Activated CD8-positive, alpha-beta memory T cell treated with anti-CD3 and anti-CD28 coated beads for 24 hours (primary cell): ENCODE measurements at regions not wholly inside any gene's neighbourhood (a gene's known extent, or its start where the extent isn't known, plus 50 kb on each side); places are given as distances from the start of the nearest gene placed in this dataset.

Source experiments
- DNase-seq: peaks from one replicate; pipeline ENCODE4 v3.0.0-alpha.2; 2020

GRCh38 chr1:83011265-83011664 lies 987.7 kb downstream of the TTLL7 start:
- DNase-seq = no peak

GRCh38 chr1:83006271-83006670 lies 992.7 kb downstream of the TTLL7 start:
- DNase-seq = no peak

DNA sequence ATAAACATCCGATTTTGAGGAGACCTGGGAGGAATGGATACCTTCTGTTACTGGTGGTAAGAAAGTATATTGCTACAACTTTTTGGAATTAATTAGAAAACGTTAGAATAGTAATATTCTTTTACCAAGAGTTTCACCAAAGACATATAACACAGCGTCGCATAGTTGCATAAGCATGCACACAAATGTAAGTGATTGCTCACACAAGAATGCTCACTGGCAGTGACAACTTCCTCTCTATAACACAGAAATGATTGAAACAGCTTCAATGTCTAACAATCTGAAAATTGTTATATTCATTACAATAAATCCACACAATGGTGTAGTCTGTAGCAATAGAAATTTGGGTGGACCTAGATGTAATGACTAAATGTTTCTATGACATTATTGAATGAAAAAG lies 998.6 kb downstream of the TTLL7 start:
- DNase-seq = no peak

DNA sequence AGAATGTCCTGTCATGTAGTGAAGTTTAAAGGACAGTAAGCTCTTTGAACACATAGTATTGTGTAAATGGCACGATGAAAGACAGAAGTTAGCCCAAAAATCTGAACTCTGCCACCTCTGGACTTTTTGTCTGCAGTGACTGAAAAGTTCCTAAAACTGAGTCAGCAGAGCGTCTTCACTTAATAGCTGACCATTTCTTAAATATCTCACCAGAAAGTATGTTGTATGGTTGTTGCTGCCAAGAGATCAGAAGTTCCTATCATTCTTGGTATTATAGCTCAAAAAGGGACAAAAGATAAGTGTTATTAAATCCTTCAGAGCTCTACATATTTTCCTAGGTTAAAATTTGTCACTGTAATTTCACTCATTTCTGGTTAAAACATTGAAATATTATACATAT lies 1003.0 kb downstream of the TTLL7 start:
- no peak for DNase-seq

DNA sequence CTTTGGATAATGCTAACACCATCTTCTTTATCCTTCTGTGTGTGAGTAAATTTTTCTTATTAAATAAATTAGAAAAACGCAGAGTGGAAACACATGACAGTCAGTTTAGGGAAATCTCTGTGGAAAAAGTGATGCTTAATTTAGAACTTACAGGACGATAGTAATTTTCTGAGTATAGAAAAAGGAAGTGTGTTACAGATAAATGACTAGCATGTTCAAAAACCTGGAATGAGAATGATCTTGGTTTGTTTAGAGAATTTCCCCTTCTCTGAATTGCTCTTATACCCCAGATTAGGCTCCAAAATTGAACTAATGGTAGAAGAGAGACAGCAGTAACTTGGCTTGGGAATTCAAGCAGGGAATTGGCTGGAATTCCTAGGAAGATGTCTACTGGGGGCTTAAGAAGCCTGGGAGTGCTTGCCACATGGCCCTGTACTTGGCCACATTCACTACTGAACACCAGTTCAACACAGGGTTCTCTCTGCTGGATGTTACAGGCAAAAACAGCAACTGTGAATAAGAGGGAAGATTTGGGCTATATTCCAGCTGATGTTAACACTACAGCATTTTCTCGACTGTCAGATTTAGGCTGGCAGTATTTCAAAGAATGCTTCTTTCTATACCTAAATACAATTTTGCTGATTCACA lies 1004.2 kb downstream of the TTLL7 start:
- no peak for DNase-seq

DNA sequence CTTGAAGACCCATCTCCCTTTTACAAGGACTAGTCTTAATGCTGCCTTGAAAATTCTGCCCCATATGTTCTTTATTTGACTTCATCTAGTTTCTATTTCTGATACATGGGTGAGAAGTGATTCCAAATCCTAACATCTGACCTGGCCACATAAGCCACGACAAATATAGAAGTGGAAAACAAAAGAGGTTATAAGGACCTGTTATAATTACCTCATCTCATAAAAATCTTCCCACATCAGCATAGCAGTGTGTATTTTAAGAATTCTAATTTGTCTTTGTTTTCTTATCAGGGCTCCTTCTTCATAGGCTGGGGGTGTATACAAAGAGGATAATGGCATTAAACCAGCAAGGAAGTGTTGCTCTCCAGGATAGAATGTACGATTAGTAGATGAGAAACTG lies 1007.4 kb downstream of the TTLL7 start:
- no peak for DNase-seq

- no peak for DNase-seq
Measured at GRCh38 chr1:82979593-82980236, 1019.2 kb downstream of the TTLL7 start.

GRCh38 chr1:82978461-82979324 lies 1020.2 kb downstream of the TTLL7 start:
- DNase-seq = no peak

GRCh38 chr1:82972841-82973553 lies 1025.9 kb downstream of the TTLL7 start:
- no peak for DNase-seq

DNA sequence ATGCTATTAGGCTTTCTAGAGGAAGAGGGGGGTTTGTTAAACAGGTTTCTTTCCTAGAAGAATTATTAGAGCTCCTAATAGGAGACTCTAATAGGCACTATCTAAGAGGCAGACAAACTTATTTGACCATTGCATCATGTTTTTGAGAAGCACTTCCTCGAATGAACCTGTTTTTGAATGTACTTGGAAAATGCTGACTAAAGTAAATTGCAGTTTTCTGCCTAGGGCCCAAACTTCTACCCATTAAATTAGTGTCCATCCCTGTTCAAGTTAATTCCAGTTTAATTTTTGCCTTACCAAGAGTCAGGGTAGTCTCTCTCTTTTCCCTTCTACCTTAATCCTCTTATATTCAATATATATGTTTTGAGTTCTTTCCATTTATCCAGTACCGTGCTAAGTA lies 1029.6 kb downstream of the TTLL7 start:
- DNase-seq = no peak

GRCh38 chr1:82962658-82963057 lies 1036.3 kb downstream of the TTLL7 start:
- DNase-seq = no peak

GRCh38 chr1:82950606-82951200 lies 1048.2 kb downstream of the TTLL7 start:
- DNase-seq = no peak

DNA sequence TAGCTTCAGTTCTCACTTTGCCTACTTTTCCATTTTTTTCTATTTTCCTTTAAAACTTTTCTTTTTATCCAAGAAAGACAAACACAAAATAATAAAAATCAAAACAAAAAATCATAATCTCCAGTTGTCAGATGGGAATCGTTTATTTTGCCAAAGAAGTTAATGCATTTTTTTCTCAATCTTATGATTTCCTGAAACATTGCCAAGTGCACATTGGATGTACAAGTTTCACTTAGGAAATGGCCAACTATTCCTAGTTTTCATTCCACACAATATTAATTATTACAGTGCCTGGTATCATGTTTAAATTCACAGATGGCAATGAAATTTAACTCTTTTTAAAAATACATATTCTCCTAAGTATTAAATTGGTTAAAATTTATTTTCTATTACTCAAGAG lies 1050.5 kb downstream of the TTLL7 start:
- no peak for DNase-seq

DNA sequence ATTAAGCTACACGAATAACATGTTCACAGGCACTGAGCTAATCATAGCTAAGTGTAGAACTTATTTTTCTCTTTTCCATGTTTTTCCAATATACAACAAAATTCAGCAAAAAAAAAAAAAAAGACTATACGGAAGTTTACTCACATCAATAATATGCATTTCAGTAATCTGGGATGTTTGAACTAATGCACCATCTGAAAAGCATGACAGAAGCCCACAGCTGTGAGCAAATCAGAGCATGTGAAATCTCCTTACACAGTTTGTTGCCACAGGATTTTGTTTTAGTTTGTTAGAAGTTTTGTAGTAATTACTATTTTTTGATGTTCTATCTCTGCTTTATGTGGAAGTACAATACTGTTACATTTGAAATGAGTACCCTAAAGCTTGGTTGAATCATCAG lies 1051.7 kb downstream of the TTLL7 start:
- DNase-seq = no peak

GRCh38 chr1:82946096-82946605 lies 1052.8 kb downstream of the TTLL7 start:
- DNase-seq = no peak

GRCh38 chr1:82944822-82945221 lies 1054.1 kb downstream of the TTLL7 start:
- DNase-seq = no peak

DNA sequence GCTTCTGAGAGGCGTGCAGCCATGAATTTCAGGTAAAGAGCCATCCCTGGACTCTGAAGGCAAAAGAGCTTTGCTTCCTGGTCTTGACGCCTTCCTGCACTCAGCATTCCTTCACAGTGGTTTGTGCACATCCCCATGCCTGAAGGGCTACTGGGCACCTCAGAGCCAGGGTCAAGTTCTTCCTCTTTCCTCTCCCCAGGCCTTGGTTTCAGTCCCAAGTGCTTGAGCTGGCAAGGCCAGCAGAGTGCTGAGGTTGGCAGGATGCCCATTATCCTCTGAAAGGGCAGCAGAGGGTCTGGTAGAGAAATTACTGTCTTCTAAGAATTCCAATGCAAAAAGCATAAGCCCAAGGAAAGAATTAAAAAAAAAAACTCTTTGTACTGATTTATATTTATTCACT lies 1064.9 kb downstream of the TTLL7 start:
- no peak for DNase-seq

DNA sequence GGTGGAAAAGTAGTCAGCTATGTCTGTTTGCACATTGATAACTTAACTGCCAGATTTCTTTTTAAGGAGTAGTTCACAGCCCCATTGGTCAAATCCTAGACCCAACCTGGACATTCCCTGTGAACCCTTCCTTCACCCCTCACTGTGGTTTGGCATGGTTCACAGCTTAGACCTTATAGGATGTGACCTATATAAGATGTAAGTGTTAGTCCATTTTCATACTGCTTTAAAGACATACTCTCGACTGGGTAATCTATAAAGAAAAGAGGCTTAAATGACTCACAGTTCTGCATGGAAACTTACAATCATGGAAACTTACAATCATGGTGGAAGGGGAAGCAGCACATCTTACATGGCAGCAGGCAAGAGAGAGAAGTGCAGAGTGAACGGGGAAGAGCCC lies 1066.2 kb downstream of the TTLL7 start:
- no peak for DNase-seq

GRCh38 chr1:82932207-82932606 lies 1066.7 kb downstream of the TTLL7 start:
- DNase-seq = no peak

GRCh38 chr1:82931006-82931405 lies 1067.9 kb downstream of the TTLL7 start:
- DNase-seq = no peak

GRCh38 chr1:82927753-82928152 lies 1071.2 kb downstream of the TTLL7 start:
- no peak for DNase-seq

DNA sequence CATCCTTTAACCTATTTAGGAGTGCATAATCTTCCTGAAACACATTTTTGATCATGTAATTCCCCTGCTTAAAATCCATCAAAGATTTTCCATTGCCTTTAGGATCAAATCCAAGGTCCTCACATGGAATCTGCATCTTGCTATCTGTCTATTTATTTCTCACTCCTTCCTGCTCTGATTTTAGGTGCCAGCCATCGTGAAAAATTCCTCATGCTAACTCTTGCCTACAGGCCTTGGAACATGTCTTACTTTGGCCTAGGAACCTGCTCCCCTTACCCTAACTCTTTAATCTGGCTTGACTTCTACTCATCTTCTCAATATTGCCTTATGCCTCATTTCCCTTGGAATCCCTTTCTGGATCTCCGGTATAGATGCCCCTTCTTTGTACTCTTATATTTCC lies 1074.3 kb downstream of the TTLL7 start:
- DNase-seq = no peak

DNA sequence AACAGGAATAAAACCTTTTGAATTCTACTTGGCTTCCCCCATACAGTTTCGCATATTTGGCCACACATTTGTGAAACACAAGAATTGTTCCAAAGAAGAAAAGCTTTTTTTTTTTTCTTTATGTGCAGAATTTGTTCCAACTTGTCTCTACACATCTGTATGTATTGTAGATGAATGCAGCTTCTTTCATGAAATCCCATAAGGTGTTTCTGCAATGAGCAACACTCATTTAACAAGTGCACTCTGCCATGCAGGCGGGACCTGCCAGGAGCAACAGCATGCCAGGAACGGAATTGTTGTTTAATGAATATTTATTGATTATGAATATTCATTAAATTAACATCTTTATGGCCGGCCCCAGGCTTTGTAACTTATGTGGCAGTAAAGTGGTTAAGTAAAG lies 1075.0 kb downstream of the TTLL7 start:
- no peak for DNase-seq
